PC-3 (cell line): ENCODE measurements at regions not wholly inside any gene's neighbourhood (a gene's known extent, or its start where the extent isn't known, plus 50 kb on each side); places are given as distances from the start of the nearest gene placed in this dataset.

Source experiments
- ATAC-seq: fragments of 200-7000 bp; cut with Tn5 transposase; 2 replicates; pipeline ENCODE4 v1.9.1; 2020; ENCODE audit warnings: mild to moderate bottlenecking, moderate library complexity
- BruUV-seq: library from RNA; stranded (reverse); fragments of 400-500 nt; replicated peaks from 2 replicates; lab custom pipeline; 2021; lab: Mats Ljungman, UMichigan
- CTCF ChIA-PET: fragments of 300-600 bp; sonication (Branson Sonifier 250); formaldehyde crosslinking; loops from one replicate; lab custom pipeline; 2022; ENCODE audit warnings: antibody characterized with exemption; lab: Charles Lee
- POLR2A ChIA-PET: fragments of 300-600 bp; sonication (Branson Sonifier 250); formaldehyde crosslinking; loops from one replicate; lab custom pipeline; 2022; ENCODE audit warnings: antibody characterized with exemption; ENCODE audit not compliant: unreplicated experiment; lab: Charles Lee
- DNase-seq: peaks from one replicate; pipeline ENCODE4 v3.0.0-alpha.2; 2015
- H2AFZ ChIP-seq: fragments of 300-600 bp; sonication (generic); 2 replicates; pipeline ENCODE4 v1.6.0; 2016; ENCODE audit warnings: antibody characterized with exemption, low read length
- H3F3A ChIP-seq: fragments of 300-600 bp; sonication (generic); one replicate; pipeline ENCODE4 v1.6.0; 2017; ENCODE audit warnings: antibody characterized with exemption, low read length, control low read depth, mild to moderate bottlenecking; ENCODE audit not compliant: unreplicated experiment
- H3K27ac ChIP-seq: fragments of 300-600 bp; sonication (generic); 2 replicates; pipeline ENCODE4 v1.5.1; 2016; ENCODE audit warnings: mild to moderate bottlenecking, low read length
- H3K27me3 ChIP-seq: fragments of 300-600 bp; sonication (generic); 2 replicates; pipeline ENCODE4 v1.6.1; 2016; ENCODE audit warnings: low read length, mixed read lengths
- H3K36me3 ChIP-seq: fragments of 300-600 bp; sonication (generic); 2 replicates; pipeline ENCODE4 v1.6.1; 2016; ENCODE audit warnings: low read depth, mixed run types, low read length, mixed read lengths
- H3K4me1 ChIP-seq: fragments of 300-600 bp; sonication (generic); 2 replicates; pipeline ENCODE4 v1.5.1; 2016; ENCODE audit warnings: low read length; ENCODE audit not compliant: insufficient read depth
- H3K4me2 ChIP-seq: fragments of 300-600 bp; sonication (generic); 2 replicates; pipeline ENCODE4 v1.6.0; 2016; ENCODE audit warnings: low read length
- H3K4me3 ChIP-seq: fragments of 300-600 bp; sonication (generic); 2 replicates; pipeline ENCODE4 v1.5.1; 2016; ENCODE audit warnings: mild to moderate bottlenecking, low read length, mixed read lengths
- H3K79me2 ChIP-seq: fragments of 300-600 bp; sonication (generic); 2 replicates; pipeline ENCODE4 v1.6.1; 2017; ENCODE audit warnings: low read length, mixed read lengths
- H3K9ac ChIP-seq: fragments of 300-600 bp; sonication (generic); 2 replicates; pipeline ENCODE4 v1.6.0; 2016; ENCODE audit warnings: mild to moderate bottlenecking, low read length
- H3K9me2 ChIP-seq: fragments of 300-600 bp; sonication (generic); replicated peaks from 2 replicates; pipeline ENCODE4 v1.6.1; 2016; ENCODE audit warnings: mixed run types, low read length, mixed read lengths
- H3K9me3 ChIP-seq: fragments of 300-600 bp; sonication (generic); 2 replicates; pipeline ENCODE4 v1.6.1; 2016; ENCODE audit warnings: low read length, mixed read lengths
- H4K20me1 ChIP-seq: fragments of 300-600 bp; sonication (generic); 2 replicates; pipeline ENCODE4 v1.6.1; 2016; ENCODE audit warnings: low read length, mixed read lengths
- CTCF ChIP-seq: fragments of 300-600 bp; sonication (generic); conservative IDR thresholded peaks from 2 replicates; pipeline ENCODE4 v1.5.1; 2017; ENCODE audit warnings: antibody characterized with exemption, low read depth, mild to moderate bottlenecking, low read length
- EZH2 ChIP-seq: fragments of 300-600 bp; sonication (generic); IDR thresholded peaks from one replicate; pipeline ENCODE4 v1.6.1; 2017; ENCODE audit warnings: antibody characterized with exemption, mild to moderate bottlenecking, low read length; ENCODE audit not compliant: unreplicated experiment
- EZH2phosphoT487 ChIP-seq: fragments of 300-600 bp; sonication (generic); IDR thresholded peaks from 2 replicates; pipeline ENCODE4 v1.6.1; 2018; ENCODE audit warnings: mild to moderate bottlenecking, antibody characterized with exemption, low read length, borderline replicate concordance
- intact Hi-C: fragments of 100-400 bp; cut with micrococcal nuclease; formaldehyde crosslinking; loops from 2 replicates; pipeline ENCODE4 v1.9.0; 2023

- Histone ChIP-seq H3K4me2 (no peak overlapping the region), H3K4me1 (no peaks in the 10 kb centered on the region), H3K9me2 (no peaks in the 10 kb centered on the region), H4K20me1 (no peaks in the 10 kb centered on the region), H3K27me3 (peaks cover 52% of the 10 kb centered on the region), H2AFZ (no peak overlapping the region), H3K9ac (no peak overlapping the region), H3K36me3 (no peaks in the 10 kb centered on the region), H3K9me3 (no peaks in the 10 kb centered on the region), H3K27ac (no peak overlapping the region), H3F3A (no peaks in the 10 kb centered on the region), H3K79me2 (no peaks in the 10 kb centered on the region), H3K4me3 (no peak overlapping the region)
- TF ChIP-seq EZH2phosphoT487 (no peak), EZH2 (no peak), CTCF (no peak)
- ChIA-PET POLR2A (no interaction called here), CTCF (interaction anchor here (0.6 kb wide), 1 partner anchor 20 kb away, joined by 3 read pairs; no protein-coding TSS in a partner anchor)
- BruUV-seq, result no TSS peak
- intact Hi-C loops, result no loop called here
- no peak for ATAC-seq
- peak; percentile 17 for DNase-seq
Measured at GRCh38 chr12:67202011-67202677, 67.0 kb upstream of the CAND1 start.

- Histone ChIP-seq H3K27me3 (peaks cover 50% of the 10 kb centered on the region), H4K20me1 (no peaks in the 10 kb centered on the region), H3K4me3 (no peak overlapping the region), H3F3A (no peaks in the 10 kb centered on the region), H3K9me2 (no peaks in the 10 kb centered on the region), H3K79me2 (no peaks in the 10 kb centered on the region), H3K27ac (no peak overlapping the region), H3K9ac (no peak overlapping the region), H3K9me3 (no peaks in the 10 kb centered on the region), H3K4me2 (no peak overlapping the region), H2AFZ (no peak overlapping the region), H3K36me3 (no peaks in the 10 kb centered on the region), H3K4me1 (no peaks in the 10 kb centered on the region)
- intact Hi-C loops, result no loop called here
- ChIA-PET CTCF (interaction anchor here (0.6 kb wide), 1 partner anchor 19 kb away, joined by 3 read pairs; no protein-coding TSS in a partner anchor), POLR2A (no interaction called here)
- DNase-seq (no peak), ATAC-seq (no peak)
- no TSS peak for BruUV-seq
- no peak for TF ChIP-seq CTCF
Measured at GRCh38 chr12:67202678-67203012, 66.5 kb upstream of the CAND1 start.

GRCh38 chr12:67208281-67209067 lies 60.7 kb upstream of the CAND1 start:
- H3K27me3 ChIP-seq, result peaks cover 86% of the 10 kb centered on the region
- H2AFZ ChIP-seq, result no peak overlapping the region
- no peaks in the 10 kb centered on the region for H3K36me3 ChIP-seq
- CTCF ChIA-PET, result no interaction called here
- H3K4me1 ChIP-seq, result no peaks in the 10 kb centered on the region
- no peaks in the 10 kb centered on the region for H3F3A ChIP-seq
- H3K79me2 ChIP-seq, result no peaks in the 10 kb centered on the region
- POLR2A ChIA-PET, result no interaction called here
- no peaks in the 10 kb centered on the region for H4K20me1 ChIP-seq
- H3K9ac ChIP-seq, result no peak overlapping the region
- DNase-seq (no peak), ATAC-seq (no peak)
- BruUV-seq, result no TSS peak
- H3K9me3 ChIP-seq, result no peaks in the 10 kb centered on the region
- H3K4me3 ChIP-seq, result no peak overlapping the region
- H3K4me2 ChIP-seq, result no peak overlapping the region
- no peaks in the 10 kb centered on the region for H3K9me2 ChIP-seq
- TF ChIP-seq EZH2phosphoT487 (no peak), CTCF (no peak), EZH2 (no peak)
- no peak overlapping the region for H3K27ac ChIP-seq
- intact Hi-C loops, result no loop called here
